HCT116 (cell line): ENCODE measurements at regions not wholly inside any gene's neighbourhood (a gene's known extent, or its start where the extent isn't known, plus 50 kb on each side); places are given as distances from the start of the nearest gene placed in this dataset.

Source experiments
- ATAC-seq: fragments of 200-7000 bp; cut with Tn5 transposase; 2 replicates; pipeline ENCODE4 v1.9.1; 2020; ENCODE audit warnings: mild to moderate bottlenecking, moderate library complexity
- BruUV-seq: library from RNA; stranded (reverse); fragments of 400-500 nt; replicated peaks from 2 replicates; lab custom pipeline; 2021; lab: Mats Ljungman, UMichigan
- CTCF ChIA-PET: fragments of 300-600 bp; sonication (Branson Sonifier 250); formaldehyde crosslinking; loops from one replicate; lab custom pipeline; 2021; ENCODE audit warnings: antibody characterized with exemption; lab: Charles Lee
- POLR2A ChIA-PET: fragments of 300-600, 350-600 bp; sonication (Branson Sonifier 250); formaldehyde crosslinking; loops from one replicate; lab custom pipeline; 2021; ENCODE audit warnings: antibody characterized with exemption; lab: Charles Lee
- RAD21 ChIA-PET, 2 experiments: fragments of 300-600 bp; sonication (Branson Sonifier 250); formaldehyde crosslinking; loops; one replicate each; lab custom pipeline; 2023; ENCODE audit warnings: low total read pairs in 2 of 2; ENCODE audit not compliant: uncharacterized antibody in 2 of 2, unreplicated experiment in 2 of 2, low non-redundant PET in 1 of 2; lab: Charles Lee
- DNase-seq: peaks from one replicate; pipeline ENCODE4 v3.0.0-alpha.2; 2010; ENCODE audit warnings: low read depth, low spot score
- H2AFZ ChIP-seq: fragments of 200-600 bp; shearing (Covaris generic), sonication (generic); 2 replicates; pipeline ENCODE4 v1.6.1; 2017; ENCODE audit warnings: low read depth, mixed run types, mixed read lengths, antibody characterized with exemption, low read length; ENCODE audit not compliant: poor library complexity, severe bottlenecking
- H3K27ac ChIP-seq: 2 replicates; pipeline ENCODE4 v1.5.1; 2012; ENCODE audit warnings: low read depth, low read length
- H3K27me3 ChIP-seq: fragments of 200-600 bp; sonication (generic); 2 replicates; pipeline ENCODE4 v1.6.1; 2016; ENCODE audit warnings: mixed run types, low read length, mixed read lengths; ENCODE audit not compliant: insufficient read depth
- H3K36me3 ChIP-seq, 2 experiments: fragments of 200-500 bp in 1 of 2; fragments of 200-600 bp in 1 of 2; sonication (Bioruptor generic) in 1 of 2; sonication (generic) in 1 of 2; 2 replicates each; pipeline versions ENCODE4 v1.5.1 to v1.6.1; 2014 to 2016; ENCODE audit warnings: low read length in 2 of 2, inconsistent platforms in 1 of 2, mixed read lengths in 1 of 2, mixed run types in 1 of 2; ENCODE audit not compliant: insufficient read depth in 2 of 2, control insufficient read depth in 1 of 2
- H3K4me1 ChIP-seq, 2 experiments: fragments of 200-600 bp in 1 of 2; sonication (generic) in 1 of 2; 2 replicates each; pipeline versions ENCODE4 v1.5.1 to v1.6.1; 2012 to 2017; ENCODE audit warnings: low read length in 2 of 2, inconsistent platforms in 1 of 2, mild to moderate bottlenecking in 1 of 2, mixed read lengths in 1 of 2, mixed run types in 1 of 2, moderate library complexity in 1 of 2; ENCODE audit not compliant: insufficient read depth in 2 of 2, control insufficient read depth in 1 of 2
- H3K4me2 ChIP-seq: fragments of 200-600 bp; sonication (generic); 2 replicates; pipeline ENCODE4 v1.6.1; 2017; ENCODE audit warnings: mixed run types, low read length, mixed read lengths
- H3K4me3 ChIP-seq, 2 experiments: fragments of 200-600 bp in 1 of 2; sonication (generic) in 1 of 2; replicated peaks in 1 of 2; 2 replicates each; pipeline ENCODE4 v1.5.1; 2011 to 2016; ENCODE audit warnings: low read length in 2 of 2, control low read depth in 1 of 2, low read depth in 1 of 2, mild to moderate bottlenecking in 1 of 2, mixed read lengths in 1 of 2, mixed run types in 1 of 2
- H3K79me2 ChIP-seq: fragments of 200-600 bp; sonication (generic); 2 replicates; pipeline ENCODE4 v1.6.1; 2017; ENCODE audit warnings: mild to moderate bottlenecking, mixed run types, low read length, moderate library complexity, mixed read lengths; ENCODE audit not compliant: insufficient read depth
- H3K9ac ChIP-seq: fragments of 200-600 bp; sonication (generic); 2 replicates; pipeline ENCODE4 v1.6.1; 2016; ENCODE audit warnings: low read length, mixed read lengths
- H3K9me2 ChIP-seq: fragments of 200-600 bp; sonication (generic), shearing (Covaris generic); 2 replicates; pipeline ENCODE4 v1.6.1; 2017; ENCODE audit warnings: mixed run types, mild to moderate bottlenecking, moderate library complexity; ENCODE audit not compliant: insufficient read depth
- H3K9me3 ChIP-seq, 2 experiments: fragments of 200-500 bp in 1 of 2; fragments of 200-600 bp in 1 of 2; sonication (Bioruptor generic) in 1 of 2; sonication (generic) in 1 of 2; 2 replicates each; pipeline ENCODE4 v1.6.1; 2014 to 2017; ENCODE audit warnings: low read length in 2 of 2, mixed read lengths in 2 of 2, inconsistent platforms in 1 of 2, low read depth in 1 of 2, mild to moderate bottlenecking in 1 of 2, mixed run types in 1 of 2, moderate library complexity in 1 of 2; ENCODE audit not compliant: control insufficient read depth in 1 of 2, insufficient read depth in 1 of 2
- H4K20me1 ChIP-seq: fragments of 200-600 bp; sonication (generic), shearing (Covaris generic); 2 replicates; pipeline ENCODE4 v1.6.1; 2017; ENCODE audit warnings: mixed run types, mild to moderate bottlenecking, moderate library complexity; ENCODE audit not compliant: insufficient read depth
- CBX3 ChIP-seq: IDR thresholded peaks from 2 replicates; pipeline ENCODE4 v1.6.1; 2012; ENCODE audit warnings: low read depth
- EGR1 ChIP-seq: IDR thresholded peaks from 2 replicates; pipeline ENCODE4 v1.6.1; 2012; ENCODE audit warnings: low read depth
- ELF1 ChIP-seq: IDR thresholded peaks from 2 replicates; pipeline ENCODE4 v1.6.1; 2012; ENCODE audit warnings: low read depth, borderline replicate concordance
- EZH2phosphoT487 ChIP-seq: fragments of 200-600 bp; IDR thresholded peaks from 2 replicates; pipeline ENCODE4 v1.6.1; 2018; ENCODE audit warnings: antibody characterized with exemption, borderline replicate concordance
- RAD21 ChIP-seq: IDR thresholded peaks from 2 replicates; pipeline ENCODE4 v1.6.1; 2012; ENCODE audit warnings: low read depth, mild to moderate bottlenecking
- SIN3A ChIP-seq: IDR thresholded peaks from 2 replicates; pipeline ENCODE4 v1.6.1; 2012; ENCODE audit warnings: low read depth
- TCF7L2 ChIP-seq: IDR thresholded peaks from 2 replicates; pipeline ENCODE4 v1.7.0; 2011; ENCODE audit warnings: borderline replicate concordance, inconsistent platforms; ENCODE audit not compliant: insufficient read depth, insufficient read length; ENCODE audit errors: extremely low read depth
- YY1 ChIP-seq: IDR thresholded peaks from 2 replicates; pipeline ENCODE4 v1.6.1; 2011; ENCODE audit warnings: low read length, low read depth, moderate library complexity, mild to moderate bottlenecking; ENCODE audit not compliant: insufficient replicate concordance; ENCODE audit errors: extremely low read depth
- intact Hi-C: fragments of 100-400 bp; cut with micrococcal nuclease; formaldehyde crosslinking; loops from 2 replicates; pipeline ENCODE4 v1.10.0; 2022
- TF ChIP-seq, protein P1 (sequence below): IDR thresholded peaks from 2 replicates; pipeline ENCODE4 v1.6.1; 2012
- TF ChIP-seq, protein P2 (sequence below): IDR thresholded peaks from 2 replicates; pipeline ENCODE4 v1.6.1; 2012
- TF ChIP-seq, protein P3 (sequence below), 3 experiments: fragments of 200-600 bp in 1 of 3; sonication (generic) in 1 of 3; IDR thresholded peaks in 2 of 3; conservative IDR thresholded peaks in 1 of 3; 2 replicates each; pipeline ENCODE4 v1.5.1; 2012 to 2017; ENCODE audit warnings: low read depth in 2 of 3, low read length in 2 of 3, antibody characterized with exemption in 1 of 3, borderline replicate concordance in 1 of 3, control low read depth in 1 of 3, mild to moderate bottlenecking in 1 of 3, mixed read lengths in 1 of 3, mixed run types in 1 of 3, moderate library complexity in 1 of 3; ENCODE audit not compliant: insufficient read depth in 1 of 3

DNA sequence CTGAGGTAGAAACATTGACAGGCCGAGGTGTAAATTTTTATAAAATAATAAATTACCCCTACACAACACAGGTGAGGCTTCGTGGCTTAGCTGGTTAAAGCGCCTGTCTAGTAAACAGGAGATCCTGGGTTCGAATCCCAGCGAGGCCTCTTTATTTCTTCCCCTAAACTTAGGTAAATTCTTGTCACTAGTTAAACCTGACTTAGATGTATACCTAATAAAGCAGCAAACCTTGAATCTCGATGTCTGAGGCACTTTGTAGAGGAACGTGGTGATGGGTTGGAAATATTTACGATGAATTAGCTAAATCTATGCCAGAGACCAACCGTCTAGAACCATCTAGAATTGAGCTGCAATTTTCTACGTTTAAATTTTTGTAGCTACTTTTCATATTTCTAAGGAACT is 185.6 kb downstream of the OR2B2 start:
- ChIA-PET CTCF (interaction anchor here (0.5 to 1.6 kb wide), 2 partner anchors 25 to 165 kb away, joined by 3 to 8 read pairs; no protein-coding TSS in a partner anchor), POLR2A (no interaction called here), RAD21 (interaction anchor here in 1 of 2 experiments (0.6 kb wide), 1 partner anchor 109 kb away, joined by 3 read pairs; no protein-coding TSS in a partner anchor)
- no TSS peak for BruUV-seq
- H3K4me1 ChIP-seq = peaks cover 6 to 11% of the 10 kb centered on the region in 2 experiments
- H3K27ac ChIP-seq = no peak overlapping the region
- no peak overlapping the region for H3K4me3 ChIP-seq
- peak; percentile 80; the same call in 1 of the 2 replicates for TF ChIP-seq CBX3
- TF ChIP-seq, protein P1, sequence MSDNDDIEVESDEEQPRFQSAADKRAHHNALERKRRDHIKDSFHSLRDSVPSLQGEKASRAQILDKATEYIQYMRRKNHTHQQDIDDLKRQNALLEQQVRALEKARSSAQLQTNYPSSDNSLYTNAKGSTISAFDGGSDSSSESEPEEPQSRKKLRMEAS = 0 out of 2 replicates have a peak, but pooled peaks have one; percentile 23
- TF ChIP-seq, protein P2, sequence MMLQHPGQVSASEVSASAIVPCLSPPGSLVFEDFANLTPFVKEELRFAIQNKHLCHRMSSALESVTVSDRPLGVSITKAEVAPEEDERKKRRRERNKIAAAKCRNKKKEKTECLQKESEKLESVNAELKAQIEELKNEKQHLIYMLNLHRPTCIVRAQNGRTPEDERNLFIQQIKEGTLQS = peak; percentile 90
- TF ChIP-seq RAD21 = no peak
- TF ChIP-seq SIN3A = no peak
- no peaks in the 10 kb centered on the region for H3K27me3 ChIP-seq
- peak; percentile 44 for DNase-seq
- no peak overlapping the region for H3K9ac ChIP-seq
- H3K79me2 ChIP-seq = no peaks in the 10 kb centered on the region
- no peaks in the 10 kb centered on the region for H3K9me3 ChIP-seq
- H4K20me1 ChIP-seq = no peaks in the 10 kb centered on the region
- peak; percentile 97 for ATAC-seq
- no peaks in the 10 kb centered on the region for H3K9me2 ChIP-seq
- peak overlapping the region; percentile 10 for H2AFZ ChIP-seq
- intact Hi-C loops = no loop called here
- no peaks in the 10 kb centered on the region for H3K36me3 ChIP-seq
- no peak overlapping the region for H3K4me2 ChIP-seq

DNA sequence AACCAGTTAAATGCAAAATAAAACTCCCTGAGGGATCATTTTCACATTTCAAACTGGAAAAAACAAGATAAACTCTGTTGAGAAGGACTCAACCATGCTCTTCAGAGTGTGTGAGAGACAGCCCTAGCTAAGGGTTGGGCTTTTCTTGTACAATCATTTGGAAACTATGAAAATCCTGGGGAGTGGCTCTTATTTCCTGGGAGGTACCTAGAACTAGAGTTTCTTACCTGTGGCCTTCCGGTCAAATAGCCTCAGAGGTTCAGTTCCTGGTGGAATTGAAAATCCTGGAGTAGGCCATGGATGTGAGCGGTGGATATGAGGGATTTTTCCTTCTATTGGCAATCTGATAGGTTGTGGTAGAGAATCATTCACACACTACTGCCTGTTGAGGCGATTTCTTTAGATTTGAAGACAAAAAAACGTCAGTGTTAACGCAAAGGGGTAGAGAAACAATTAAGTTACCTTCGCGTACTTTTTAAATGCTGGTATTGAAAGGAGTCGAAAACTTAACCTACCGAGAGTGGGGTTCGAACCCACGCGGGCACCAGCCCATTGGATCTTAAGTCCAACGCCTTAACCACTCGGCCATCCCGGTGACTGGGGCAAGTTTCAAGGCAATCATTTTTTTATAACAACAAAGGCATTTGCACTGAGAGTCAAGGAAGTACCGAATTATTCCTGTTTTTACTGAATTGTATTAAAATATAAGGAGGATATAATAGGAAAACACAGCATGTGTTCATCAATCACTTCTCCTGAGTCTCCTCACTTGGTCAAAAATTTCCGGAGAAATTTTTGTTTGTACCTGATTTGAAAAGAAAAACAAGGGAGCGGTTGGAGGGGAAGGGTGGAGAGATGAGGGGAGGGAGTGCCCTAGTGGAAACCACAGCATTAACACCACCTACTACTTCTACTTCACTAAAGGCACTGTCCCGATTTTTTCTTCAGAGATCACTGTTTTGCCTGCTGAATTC is 191.3 kb downstream of the OR2B2 start:
- Histone ChIP-seq H3K27ac (peak overlapping the region; percentile 82), H3K4me2 (peak overlapping the region; percentile 70), H3K27me3 (no peaks in the 10 kb centered on the region), H3K9me2 (no peaks in the 10 kb centered on the region), H4K20me1 (no peaks in the 10 kb centered on the region), H2AFZ (peak overlapping the region; percentile 55), H3K4me3 (peak overlapping the region; percentile 1 to 32; a peak in 2 of 4 replicates), H3K79me2 (no peaks in the 10 kb centered on the region), H3K4me1 (peaks cover 17 to 29% of the 10 kb centered on the region in 2 experiments), H3K9ac (peak overlapping the region; percentile 33), H3K9me3 (no peaks in the 10 kb centered on the region), H3K36me3 (no peaks in the 10 kb centered on the region)
- ChIA-PET RAD21 (no interaction called here), POLR2A (interaction anchor here (0.6 kb wide), 1 partner anchor 1037 kb away, joined by 3 read pairs; no protein-coding TSS in a partner anchor), CTCF (interaction anchor here (2.0 kb wide), 1 partner anchor 32 kb away, joined by 8 read pairs; no protein-coding TSS in a partner anchor)
- intact Hi-C loops = loop anchor here (2.0 kb wide), 1 partner anchor 32 kb away; no protein-coding TSS in a partner anchor
- BruUV-seq = TSS peak; percentile 88
- DNase-seq (peak; percentile 87), ATAC-seq (peak; percentile 92)
- TF ChIP-seq SIN3A = no peak
- peak; percentile 12 for TF ChIP-seq TCF7L2
- TF ChIP-seq ELF1 = peak; percentile 23; the same call in 1 of the 2 replicates
- peak; percentile 26; the same call in 1 of the 2 replicates for TF ChIP-seq EGR1
- no peak for TF ChIP-seq EZH2phosphoT487
- TF ChIP-seq YY1 = peak; percentile 15
- TF ChIP-seq, protein P3, sequence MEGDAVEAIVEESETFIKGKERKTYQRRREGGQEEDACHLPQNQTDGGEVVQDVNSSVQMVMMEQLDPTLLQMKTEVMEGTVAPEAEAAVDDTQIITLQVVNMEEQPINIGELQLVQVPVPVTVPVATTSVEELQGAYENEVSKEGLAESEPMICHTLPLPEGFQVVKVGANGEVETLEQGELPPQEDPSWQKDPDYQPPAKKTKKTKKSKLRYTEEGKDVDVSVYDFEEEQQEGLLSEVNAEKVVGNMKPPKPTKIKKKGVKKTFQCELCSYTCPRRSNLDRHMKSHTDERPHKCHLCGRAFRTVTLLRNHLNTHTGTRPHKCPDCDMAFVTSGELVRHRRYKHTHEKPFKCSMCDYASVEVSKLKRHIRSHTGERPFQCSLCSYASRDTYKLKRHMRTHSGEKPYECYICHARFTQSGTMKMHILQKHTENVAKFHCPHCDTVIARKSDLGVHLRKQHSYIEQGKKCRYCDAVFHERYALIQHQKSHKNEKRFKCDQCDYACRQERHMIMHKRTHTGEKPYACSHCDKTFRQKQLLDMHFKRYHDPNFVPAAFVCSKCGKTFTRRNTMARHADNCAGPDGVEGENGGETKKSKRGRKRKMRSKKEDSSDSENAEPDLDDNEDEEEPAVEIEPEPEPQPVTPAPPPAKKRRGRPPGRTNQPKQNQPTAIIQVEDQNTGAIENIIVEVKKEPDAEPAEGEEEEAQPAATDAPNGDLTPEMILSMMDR (IDR thresholded peaks at IDR 0.05 in 2 of 3, conservative IDR thresholded peaks at IDR 0.05 in 1 of 3; ENCODE audit: borderline replicate concordance in 1 of 3, insufficient read depth in 1 of 3, low read depth in 2 of 3, low read length in 2 of 3) = peak in 1 of 3 experiments; percentile 19; a peak in 2 of 6 replicates
- TF ChIP-seq CBX3 = peak; percentile 91
- TF ChIP-seq, protein P2 = peak; percentile 91
